HG03442 (cell line): ENCODE measurements at regions not wholly inside any gene's neighbourhood (a gene's known extent, or its start where the extent isn't known, plus 50 kb on each side); places are given as distances from the start of the nearest gene placed in this dataset.

ENCODE experiments used
- ATAC-seq: cut with Tn5 transposase; IDR thresholded peaks from one replicate; pipeline ENCODE4 v1.9.1; 2021; ENCODE audit warnings: mild to moderate bottlenecking, moderate library complexity; ENCODE audit not compliant: unreplicated experiment

GRCh38 chr17:70775679-70776078, 606.3 kb downstream of the KCNJ2 start:
- no peak for ATAC-seq

GRCh38 chr17:70776441-70776840, 607.1 kb downstream of the KCNJ2 start:
- ATAC-seq = no peak

GRCh38 chr17:70780031-70780430, 610.7 kb downstream of the KCNJ2 start:
- ATAC-seq = no peak

- no peak for ATAC-seq
Measured at GRCh38 chr17:70786081-70786480, 616.7 kb downstream of the KCNJ2 start.

- ATAC-seq = no peak
Measured at GRCh38 chr17:70787721-70788300, 618.5 kb downstream of the KCNJ2 start.

GRCh38 chr17:70791748-70792443, 622.6 kb downstream of the KCNJ2 start:
- no peak for ATAC-seq

GRCh38 chr17:70794738-70795137, 625.4 kb downstream of the KCNJ2 start:
- no peak for ATAC-seq

- no peak for ATAC-seq
Measured at GRCh38 chr17:70795620-70796019, 626.3 kb downstream of the KCNJ2 start.

- ATAC-seq = no peak
Measured at GRCh38 chr17:70796757-70797156, 627.4 kb downstream of the KCNJ2 start.

- no peak for ATAC-seq
Measured at GRCh38 chr17:70797166-70797565, 627.8 kb downstream of the KCNJ2 start.

- no peak for ATAC-seq
Measured at GRCh38 chr17:70804161-70804560, 634.8 kb downstream of the KCNJ2 start.

GRCh38 chr17:70808596-70808995, 639.3 kb downstream of the KCNJ2 start:
- ATAC-seq = no peak

GRCh38 chr17:70810609-70811008, 641.3 kb downstream of the KCNJ2 start:
- no peak for ATAC-seq

- ATAC-seq = no peak
Measured at GRCh38 chr17:70813355-70813930, 644.1 kb downstream of the KCNJ2 start.

GRCh38 chr17:70819183-70819582, 649.9 kb downstream of the KCNJ2 start:
- ATAC-seq = no peak

GRCh38 chr17:70820276-70820675, 650.9 kb downstream of the KCNJ2 start:
- no peak for ATAC-seq

- ATAC-seq = no peak
Measured at GRCh38 chr17:70825321-70826125, 656.2 kb downstream of the KCNJ2 start.

- no peak for ATAC-seq
Measured at GRCh38 chr17:70829876-70830275, 660.5 kb downstream of the KCNJ2 start.

GRCh38 chr17:70834039-70834438, 664.7 kb downstream of the KCNJ2 start:
- no peak for ATAC-seq

GRCh38 chr17:70848785-70849184, 679.5 kb downstream of the KCNJ2 start:
- no peak for ATAC-seq

GRCh38 chr17:70855401-70856054, 686.2 kb downstream of the KCNJ2 start:
- ATAC-seq = no peak
